CD14-positive monocyte (primary cell): ENCODE measurements at regions not wholly inside any gene's neighbourhood (a gene's known extent, or its start where the extent isn't known, plus 50 kb on each side); places are given as distances from the start of the nearest gene placed in this dataset.

Source experiments
- DNase-seq, 3 donors: peaks; one replicate each; pipeline ENCODE4 v3.0.0-alpha.2; 2011 to 2022
- H2AFZ ChIP-seq: 2 replicates; pipeline ENCODE4 v1.6.0; 2012; ENCODE audit warnings: mild to moderate bottlenecking, low read depth, low read length, inconsistent platforms; ENCODE audit not compliant: insufficient read depth, poor library complexity, severe bottlenecking
- H3K27ac ChIP-seq, 2 donors: 1 replicate in 1 of 2; 2 replicates in 1 of 2; pipeline ENCODE4 v1.5.1; 2012 to 2013; ENCODE audit warnings: low read length in 2 of 2, control low read depth in 1 of 2, inconsistent platforms in 1 of 2, low read depth in 1 of 2, mild to moderate bottlenecking in 1 of 2
- H3K27me3 ChIP-seq, 2 donors: one replicate each; pipeline versions ENCODE4 v1.6.0 to v1.6.1; 2011 to 2013; ENCODE audit warnings: low read length in 2 of 2; ENCODE audit not compliant: control insufficient read depth in 2 of 2, insufficient read depth in 2 of 2
- H3K36me3 ChIP-seq, 2 donors: replicated peaks in 1 of 2; 1 replicate in 1 of 2; 2 replicates in 1 of 2; pipeline versions ENCODE4 v1.5.1 to v1.6.1; 2012 to 2013; ENCODE audit warnings: low read length in 2 of 2, control low read depth in 1 of 2, inconsistent platforms in 1 of 2, mild to moderate bottlenecking in 1 of 2; ENCODE audit not compliant: insufficient read depth in 2 of 2, control insufficient read depth in 1 of 2
- H3K4me1 ChIP-seq, 2 donors: 1 replicate in 1 of 2; 2 replicates in 1 of 2; pipeline versions ENCODE4 v1.5.1 to v1.6.1; 2012 to 2013; ENCODE audit warnings: low read length in 2 of 2, control low read depth in 1 of 2, inconsistent platforms in 1 of 2, mild to moderate bottlenecking in 1 of 2, moderate library complexity in 1 of 2; ENCODE audit not compliant: insufficient read depth in 2 of 2, control insufficient read depth in 1 of 2
- H3K4me2 ChIP-seq: replicated peaks from 2 replicates; pipeline ENCODE3; 2012; ENCODE audit warnings: low read length, moderate library complexity, mild to moderate bottlenecking; ENCODE audit not compliant: poor library complexity, severe bottlenecking; ENCODE audit errors: extremely low read depth
- H3K4me3 ChIP-seq, 3 experiments: fragments of 200-600 bp in 1 of 3; sonication (generic) in 1 of 3; replicated peaks in 1 of 3; 1 replicate in 2 of 3; 2 replicates in 1 of 3; pipeline ENCODE4 v1.5.1; 2011 to 2013; ENCODE audit warnings: low read length in 3 of 3, mild to moderate bottlenecking in 3 of 3, control low read depth in 2 of 3, low read depth in 2 of 3, inconsistent platforms in 1 of 3, moderate library complexity in 1 of 3
- H3K79me2 ChIP-seq: 2 replicates; pipeline ENCODE4 v1.6.0; 2012; ENCODE audit warnings: mild to moderate bottlenecking, control low read depth, inconsistent platforms, low read length, moderate library complexity; ENCODE audit not compliant: insufficient read depth
- H3K9ac ChIP-seq: 2 replicates; pipeline ENCODE4 v1.6.0; 2017; ENCODE audit warnings: low read length, mild to moderate bottlenecking; ENCODE audit not compliant: insufficient read depth, poor library complexity, severe bottlenecking
- H3K9me3 ChIP-seq, 2 donors: replicated peaks in 1 of 2; 1 replicate in 1 of 2; 2 replicates in 1 of 2; pipeline versions ENCODE4 v1.5.1 to v1.6.1; 2012 to 2013; ENCODE audit warnings: low read length in 2 of 2, control low read depth in 1 of 2; ENCODE audit not compliant: control insufficient read depth in 1 of 2, insufficient read depth in 1 of 2
- H4K20me1 ChIP-seq: 2 replicates; pipeline ENCODE4 v1.6.0; 2012; ENCODE audit warnings: mild to moderate bottlenecking, low read length, control low read depth, moderate library complexity; ENCODE audit not compliant: insufficient read depth
- H3K27ac Mint-ChIP-seq, 7 donors: one replicate each; pipeline ENCODE4 v1.8.0; 2020; ENCODE audit warnings: mild to moderate bottlenecking in 7 of 7, mixed read lengths in 7 of 7, moderate library complexity in 6 of 7, inconsistent platforms in 2 of 7
- H3K27me3 Mint-ChIP-seq, 3 donors: one replicate each; pipeline ENCODE4 v1.8.0; 2021 to 2022; ENCODE audit warnings: low read depth in 3 of 3, mild to moderate bottlenecking in 3 of 3, mixed read lengths in 3 of 3, moderate library complexity in 3 of 3, inconsistent platforms in 1 of 3
- H3K36me3 Mint-ChIP-seq, 2 donors: one replicate each; pipeline ENCODE4 v1.8.0; 2020; ENCODE audit warnings: mixed read lengths in 2 of 2, inconsistent platforms in 1 of 2, mild to moderate bottlenecking in 1 of 2
- H3K4me1 Mint-ChIP-seq: one replicate; pipeline ENCODE4 v1.8.0; 2020; ENCODE audit warnings: mild to moderate bottlenecking, mixed read lengths
- H3K4me3 Mint-ChIP-seq, 2 donors: one replicate each; pipeline ENCODE4 v1.8.0; 2020; ENCODE audit warnings: mild to moderate bottlenecking in 2 of 2, mixed read lengths in 2 of 2, moderate library complexity in 1 of 2
- H3K9me3 Mint-ChIP-seq, 7 donors: one replicate each; pipeline ENCODE4 v1.8.0; 2020 to 2022; ENCODE audit warnings: mixed read lengths in 7 of 7, mild to moderate bottlenecking in 6 of 7, moderate library complexity in 6 of 7, inconsistent platforms in 2 of 7
- WGBS: methylation state at CpG from one replicate; pipeline ENCODE4 v1.1.5; 2013; ENCODE audit warnings: missing lambda C conversion rate; ENCODE audit not compliant: insufficient coverage; 5-methylcytosine and 5-hydroxymethylcytosine counted together
- intact Hi-C, 2 donors: fragments of 100-400 bp; cut with micrococcal nuclease; formaldehyde crosslinking; loops; one replicate each; pipeline versions ENCODE4 v1.15.0 to v1.15.1; 2023
- TF ChIP-seq, protein P1 (sequence below): fragments of 200-600 bp; IDR thresholded peaks from one replicate; pipeline ENCODE4 v1.8.0; 2022; ENCODE audit warnings: antibody characterized with exemption, mild to moderate bottlenecking

DNA sequence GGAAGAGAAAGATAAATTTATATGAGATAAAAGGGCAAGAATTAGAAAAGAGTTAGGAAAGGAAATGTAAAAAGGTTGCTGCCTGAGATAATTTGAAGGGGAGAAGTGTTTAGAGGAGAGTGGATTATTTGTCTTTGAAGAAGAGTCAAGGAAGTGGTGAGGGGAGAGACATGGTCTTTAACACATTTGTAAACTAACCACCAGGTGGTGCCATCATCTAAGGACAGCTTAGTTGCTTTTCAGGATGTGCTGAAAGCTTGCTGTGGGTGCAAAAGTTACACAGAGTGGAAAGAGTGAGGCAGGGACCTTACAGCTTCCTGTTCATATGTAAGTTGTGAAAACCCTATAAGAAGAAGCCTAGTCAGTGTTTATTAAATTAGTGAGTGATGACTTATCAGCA lies 114.1 kb upstream of the DNAJC19 start:
- no peak overlapping the region for H2AFZ ChIP-seq
- peaks cover 5 to 15% (median 7%) of the 10 kb centered on the region in 7 donors for H3K9me3 Mint-ChIP-seq

DNA sequence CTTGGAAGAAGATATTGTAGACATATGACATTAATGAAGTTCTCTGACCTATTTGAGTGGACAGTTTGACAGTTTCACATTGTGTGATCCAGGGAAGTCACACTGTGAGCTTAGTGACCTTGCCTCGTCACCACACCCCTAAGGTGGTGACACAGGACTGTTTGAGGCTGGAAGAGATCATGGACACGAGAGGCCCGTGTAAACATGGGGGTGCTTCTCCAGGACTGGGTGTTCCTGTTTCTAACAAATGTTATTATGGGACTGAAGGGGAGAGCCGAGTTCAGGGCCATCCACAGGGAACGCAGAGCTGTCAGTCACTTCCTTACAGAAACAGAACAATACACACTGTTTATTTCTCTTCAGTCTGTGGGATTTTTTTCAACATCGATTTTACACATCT lies 96.5 kb upstream of the DNAJC19 start:
- peaks cover 0 to 3% of the 10 kb centered on the region in 2 donors for H3K9me3 ChIP-seq
- Mint-ChIP-seq H3K4me3 (no peak overlapping the region), H3K4me1 (no peaks in the 10 kb centered on the region), H3K36me3 (no peaks in the 10 kb centered on the region), H3K27ac (no peak overlapping the region), H3K27me3 (peaks cover 0 to 2% (median 0%) of the 10 kb centered on the region in 3 donors), H3K9me3 (peaks cover 4 to 13% (median 6%) of the 10 kb centered on the region in 7 donors)
- no peaks in the 10 kb centered on the region for H3K79me2 ChIP-seq
- DNase-seq = no peak
- H2AFZ ChIP-seq = no peak overlapping the region
- no peaks in the 10 kb centered on the region for H3K27me3 ChIP-seq
- H3K4me3 ChIP-seq = no peak overlapping the region
- H4K20me1 ChIP-seq = no peaks in the 10 kb centered on the region
- H3K9ac ChIP-seq = no peak overlapping the region
- intact Hi-C loops = no loop called here
- no peak overlapping the region for H3K4me2 ChIP-seq
- H3K27ac ChIP-seq = no peak overlapping the region
- H3K4me1 ChIP-seq = no peaks in the 10 kb centered on the region
- TF ChIP-seq, protein P1, sequence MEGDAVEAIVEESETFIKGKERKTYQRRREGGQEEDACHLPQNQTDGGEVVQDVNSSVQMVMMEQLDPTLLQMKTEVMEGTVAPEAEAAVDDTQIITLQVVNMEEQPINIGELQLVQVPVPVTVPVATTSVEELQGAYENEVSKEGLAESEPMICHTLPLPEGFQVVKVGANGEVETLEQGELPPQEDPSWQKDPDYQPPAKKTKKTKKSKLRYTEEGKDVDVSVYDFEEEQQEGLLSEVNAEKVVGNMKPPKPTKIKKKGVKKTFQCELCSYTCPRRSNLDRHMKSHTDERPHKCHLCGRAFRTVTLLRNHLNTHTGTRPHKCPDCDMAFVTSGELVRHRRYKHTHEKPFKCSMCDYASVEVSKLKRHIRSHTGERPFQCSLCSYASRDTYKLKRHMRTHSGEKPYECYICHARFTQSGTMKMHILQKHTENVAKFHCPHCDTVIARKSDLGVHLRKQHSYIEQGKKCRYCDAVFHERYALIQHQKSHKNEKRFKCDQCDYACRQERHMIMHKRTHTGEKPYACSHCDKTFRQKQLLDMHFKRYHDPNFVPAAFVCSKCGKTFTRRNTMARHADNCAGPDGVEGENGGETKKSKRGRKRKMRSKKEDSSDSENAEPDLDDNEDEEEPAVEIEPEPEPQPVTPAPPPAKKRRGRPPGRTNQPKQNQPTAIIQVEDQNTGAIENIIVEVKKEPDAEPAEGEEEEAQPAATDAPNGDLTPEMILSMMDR = no peak
- no peaks in the 10 kb centered on the region for H3K36me3 ChIP-seq
- 67% methylated on average over 1 of the region's 6 CpGs for WGBS

More for the DNA sequence above, 114.1 kb upstream of the DNAJC19 start:
- Histone ChIP-seq H4K20me1 (no peaks in the 10 kb centered on the region), H3K9ac (no peak overlapping the region), H3K27me3 (no peaks in the 10 kb centered on the region), H3K36me3 (no peaks in the 10 kb centered on the region), H3K4me3 (no peak overlapping the region), H3K27ac (no peak overlapping the region), H3K79me2 (no peaks in the 10 kb centered on the region), H3K9me3 (peaks cover 5 to 18% of the 10 kb centered on the region in 2 donors), H3K4me2 (no peak overlapping the region), H3K4me1 (no peaks in the 10 kb centered on the region)
- Mint-ChIP-seq H3K27ac (no peak overlapping the region), H3K4me1 (no peaks in the 10 kb centered on the region), H3K4me3 (no peak overlapping the region), H3K36me3 (no peaks in the 10 kb centered on the region), H3K27me3 (no peaks in the 10 kb centered on the region)
- intact Hi-C loops = no loop called here
- no peak for DNase-seq
- TF ChIP-seq, protein P1 = no peak
